ENCODE measurements at regions not wholly inside any gene's neighbourhood (a gene's known extent, or its start where the extent isn't known, plus 50 kb on each side); places are given as distances from the start of the nearest gene placed in this dataset.

- TF ChIP-seq CTCF (IDR thresholded peaks at IDR 0.05) (no peak), EZH2 (IDR thresholded peaks at IDR 0.05; ENCODE audit: borderline replicate concordance, insufficient read depth, low read depth, low read length, poor library complexity, severe bottlenecking) (no peak)
These were observed 157.4 kb upstream of the TWIST2 start for GRCh38 chr2:238690511-238690910.

All from B cell (primary cell).